GM12873 (cell line): ENCODE measurements at regions not wholly inside any gene's neighbourhood (a gene's known extent, or its start where the extent isn't known, plus 50 kb on each side); places are given as distances from the start of the nearest gene placed in this dataset.

Experiments used
- TF ChIP-seq, protein P1 (sequence below): IDR thresholded peaks from 2 replicates; pipeline ENCODE4 v1.5.1; 2012; ENCODE audit warnings: low read depth, mild to moderate bottlenecking, moderate library complexity, low read length, control low read depth; ENCODE audit not compliant: insufficient read depth; ENCODE audit errors: missing control alignments

DNA sequence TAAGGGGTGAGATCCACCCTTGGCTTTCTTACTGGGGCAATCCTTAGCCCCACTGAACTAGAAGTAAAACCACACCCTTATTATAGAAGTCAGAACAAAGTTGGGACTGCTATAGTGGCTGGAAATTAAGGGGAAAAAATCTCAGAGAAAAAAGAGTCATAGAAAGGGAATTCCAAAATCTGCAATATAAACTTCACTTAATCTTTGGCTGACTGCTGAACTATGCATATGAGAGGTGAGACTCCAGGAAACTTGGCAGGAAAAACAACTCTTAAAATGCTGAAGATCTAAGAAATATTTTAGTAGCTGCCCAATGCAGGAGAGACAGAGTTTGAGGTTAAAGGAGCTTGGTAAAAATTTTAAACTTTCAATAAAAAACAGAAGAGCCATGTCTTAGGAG is 201.8 kb upstream of the FN1 start:
- TF ChIP-seq, protein P1, sequence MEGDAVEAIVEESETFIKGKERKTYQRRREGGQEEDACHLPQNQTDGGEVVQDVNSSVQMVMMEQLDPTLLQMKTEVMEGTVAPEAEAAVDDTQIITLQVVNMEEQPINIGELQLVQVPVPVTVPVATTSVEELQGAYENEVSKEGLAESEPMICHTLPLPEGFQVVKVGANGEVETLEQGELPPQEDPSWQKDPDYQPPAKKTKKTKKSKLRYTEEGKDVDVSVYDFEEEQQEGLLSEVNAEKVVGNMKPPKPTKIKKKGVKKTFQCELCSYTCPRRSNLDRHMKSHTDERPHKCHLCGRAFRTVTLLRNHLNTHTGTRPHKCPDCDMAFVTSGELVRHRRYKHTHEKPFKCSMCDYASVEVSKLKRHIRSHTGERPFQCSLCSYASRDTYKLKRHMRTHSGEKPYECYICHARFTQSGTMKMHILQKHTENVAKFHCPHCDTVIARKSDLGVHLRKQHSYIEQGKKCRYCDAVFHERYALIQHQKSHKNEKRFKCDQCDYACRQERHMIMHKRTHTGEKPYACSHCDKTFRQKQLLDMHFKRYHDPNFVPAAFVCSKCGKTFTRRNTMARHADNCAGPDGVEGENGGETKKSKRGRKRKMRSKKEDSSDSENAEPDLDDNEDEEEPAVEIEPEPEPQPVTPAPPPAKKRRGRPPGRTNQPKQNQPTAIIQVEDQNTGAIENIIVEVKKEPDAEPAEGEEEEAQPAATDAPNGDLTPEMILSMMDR, result no peak

DNA sequence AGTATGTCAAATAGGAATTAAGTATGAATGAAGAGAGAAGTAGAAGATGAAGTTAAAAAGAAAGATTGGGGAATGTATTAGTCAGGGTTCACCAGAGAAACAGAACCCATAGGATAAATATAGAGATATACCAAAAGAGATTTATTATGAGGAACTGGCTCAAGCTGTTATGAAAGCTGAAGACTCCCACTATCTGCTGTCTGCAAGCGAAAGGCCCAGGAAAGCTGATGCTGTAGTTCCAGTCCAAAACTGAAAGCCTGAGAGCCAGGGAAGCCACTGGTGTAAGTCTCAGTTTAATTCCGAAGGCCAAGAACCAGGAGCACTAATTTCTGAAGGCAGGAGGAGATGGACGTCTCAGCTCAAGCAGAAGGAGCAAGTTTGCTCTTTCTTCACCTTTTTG is 200.9 kb upstream of the FN1 start:
- TF ChIP-seq, protein P1, result no peak

DNA sequence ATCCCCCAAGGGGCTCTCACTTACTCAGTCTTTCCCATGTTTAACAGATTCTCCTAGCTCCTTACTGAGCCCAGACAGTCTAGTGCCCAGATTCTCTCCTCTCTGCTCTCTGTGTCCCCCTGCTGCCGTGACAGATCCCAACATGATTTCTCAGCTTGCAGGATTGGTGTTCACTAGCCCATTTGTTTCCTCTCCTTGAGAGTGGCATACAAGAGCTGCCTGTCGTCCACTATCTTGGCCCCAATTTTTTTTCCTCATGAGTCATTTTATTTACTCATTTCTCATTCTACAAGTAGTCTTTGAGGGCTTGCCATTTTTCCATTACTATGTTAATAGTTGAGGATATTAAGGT is 199.9 kb upstream of the FN1 start:
- TF ChIP-seq, protein P1, result no peak

DNA sequence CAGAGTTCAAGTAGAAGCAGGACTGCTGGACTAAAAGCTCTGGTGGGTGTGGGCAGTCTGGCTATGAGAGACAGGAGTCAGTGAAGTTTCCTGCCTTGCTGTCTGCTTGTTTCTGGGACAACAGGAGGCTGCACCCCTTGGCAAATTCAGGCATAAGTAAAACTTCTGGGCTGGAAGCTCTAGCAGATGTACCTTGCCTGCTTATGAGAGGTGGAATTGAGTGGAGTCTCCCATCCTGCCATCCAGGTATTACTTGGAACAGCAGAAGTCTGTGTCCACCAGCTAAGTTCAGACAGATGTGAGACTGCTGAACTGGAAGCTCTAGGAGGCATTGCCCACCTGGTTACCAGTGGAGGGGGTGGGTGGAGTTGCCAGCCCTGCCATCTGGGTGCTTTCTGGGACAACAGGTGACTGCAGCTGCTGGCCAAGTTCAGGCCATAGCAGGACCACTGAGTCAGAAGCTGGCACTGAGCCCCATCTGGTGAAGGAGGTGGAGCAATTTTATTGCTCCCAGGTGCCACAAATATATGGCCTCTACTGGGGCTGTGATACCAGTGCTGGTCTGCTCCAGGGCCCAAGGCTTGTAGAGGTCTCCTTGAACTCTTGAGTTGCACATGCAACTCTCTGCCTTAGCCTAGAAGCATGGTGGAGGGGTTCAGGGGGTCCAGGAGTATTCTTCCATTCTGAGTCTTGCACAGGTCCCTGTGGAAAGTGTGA is 199.4 kb upstream of the FN1 start:
- TF ChIP-seq, protein P1, result no peak

DNA sequence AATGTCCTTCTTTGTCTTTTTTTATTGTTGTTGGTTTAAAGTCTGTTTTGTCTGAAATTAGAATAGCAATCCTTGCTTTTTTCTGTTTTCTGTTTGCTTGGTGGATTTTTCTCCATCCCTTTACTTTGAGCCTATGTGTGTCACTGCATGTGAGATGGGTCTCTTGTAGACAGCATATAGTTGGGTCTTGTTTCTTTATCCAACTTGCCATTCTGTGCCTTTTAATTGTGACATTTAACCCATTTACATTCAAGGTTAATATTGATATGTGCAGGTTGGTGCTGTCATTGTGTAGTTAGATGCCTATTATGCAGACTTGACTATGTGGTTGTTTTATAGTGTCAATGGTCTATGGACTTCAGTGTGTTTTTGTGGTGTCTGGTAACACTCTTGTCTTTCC is 197.5 kb upstream of the FN1 start:
- TF ChIP-seq, protein P1, result no peak

DNA sequence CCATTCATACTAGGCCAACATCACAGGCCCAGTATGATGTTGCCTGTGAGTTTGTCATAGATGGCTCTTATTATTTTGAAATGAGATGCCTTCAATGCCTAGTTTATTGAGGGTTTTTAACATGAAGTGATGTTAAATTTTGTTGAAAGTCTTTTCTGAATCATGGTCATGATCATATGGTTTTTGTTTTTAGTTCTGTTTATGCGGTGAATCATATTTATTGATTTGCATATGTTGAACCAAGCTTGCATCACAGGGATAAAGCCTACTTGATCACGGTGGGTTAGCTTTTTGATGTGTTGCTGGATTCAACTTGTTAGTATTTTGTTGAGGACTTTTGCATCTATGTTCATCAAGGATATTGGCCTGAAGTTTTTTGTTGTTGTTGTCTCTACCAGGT is 195.8 kb upstream of the FN1 start:
- TF ChIP-seq, protein P1, result no peak

DNA sequence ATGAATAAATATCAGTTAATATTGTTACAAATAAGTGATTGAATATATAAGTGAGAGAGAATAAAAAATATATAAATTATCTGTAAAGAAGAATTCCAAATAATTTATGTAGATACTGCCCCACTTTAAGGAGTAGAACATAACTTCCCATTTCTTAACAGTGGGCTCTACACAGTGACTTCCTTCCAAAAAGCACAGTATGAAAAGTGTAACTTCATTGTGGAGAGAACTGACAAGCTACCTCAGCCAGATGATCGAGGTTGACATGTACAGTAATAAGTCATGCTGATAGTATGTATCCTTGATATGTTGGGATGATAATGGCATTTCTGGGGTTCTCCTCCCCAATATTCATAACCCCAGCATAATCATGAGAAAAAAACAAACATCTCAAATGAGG is 191.9 kb upstream of the FN1 start:
- TF ChIP-seq, protein P1, result no peak
